AG09309 (cell line): ENCODE measurements at regions not wholly inside any gene's neighbourhood (a gene's known extent, or its start where the extent isn't known, plus 50 kb on each side); places are given as distances from the start of the nearest gene placed in this dataset.

ENCODE experiments used
- DNase-seq: peaks from one replicate; pipeline ENCODE4 v3.0.0-alpha.2; 2010; ENCODE audit warnings: low read depth
- H3K4me3 ChIP-seq: 2 replicates; pipeline ENCODE4 v1.5.1; 2011; ENCODE audit warnings: mild to moderate bottlenecking, low read depth, low read length, moderate library complexity; ENCODE audit not compliant: control insufficient read depth
- TF ChIP-seq, protein P1 (sequence below): IDR thresholded peaks from 2 replicates; pipeline ENCODE4 v1.5.1; 2011; ENCODE audit warnings: mild to moderate bottlenecking, low read depth, low read length, inconsistent platforms; ENCODE audit not compliant: insufficient read depth, control insufficient read depth; ENCODE audit errors: missing control alignments

DNA sequence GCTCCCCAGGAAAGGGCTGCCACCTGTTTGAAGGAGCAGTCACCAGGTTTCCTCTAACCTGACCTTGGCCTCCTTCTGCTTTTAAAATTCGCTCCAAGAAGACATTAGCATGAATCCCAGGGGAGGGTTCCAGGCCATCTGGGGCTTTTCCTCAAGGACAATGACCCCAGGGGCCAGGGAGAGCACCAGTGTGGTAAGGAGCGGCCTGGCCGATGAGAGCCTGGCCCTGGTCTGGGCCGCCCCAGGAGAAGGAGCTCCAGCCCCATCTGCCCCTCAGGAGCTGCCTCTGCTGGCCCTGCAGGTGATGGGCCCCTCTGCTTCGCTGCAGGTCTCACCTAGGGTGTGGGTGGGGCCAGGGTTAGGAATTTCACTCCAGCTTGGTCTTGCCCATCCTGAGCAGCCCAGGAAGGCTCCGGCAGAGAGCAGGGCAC, 209.2 kb upstream of the TNRC6C start:
- no peak overlapping the region for H3K4me3 ChIP-seq
- TF ChIP-seq, protein P1, sequence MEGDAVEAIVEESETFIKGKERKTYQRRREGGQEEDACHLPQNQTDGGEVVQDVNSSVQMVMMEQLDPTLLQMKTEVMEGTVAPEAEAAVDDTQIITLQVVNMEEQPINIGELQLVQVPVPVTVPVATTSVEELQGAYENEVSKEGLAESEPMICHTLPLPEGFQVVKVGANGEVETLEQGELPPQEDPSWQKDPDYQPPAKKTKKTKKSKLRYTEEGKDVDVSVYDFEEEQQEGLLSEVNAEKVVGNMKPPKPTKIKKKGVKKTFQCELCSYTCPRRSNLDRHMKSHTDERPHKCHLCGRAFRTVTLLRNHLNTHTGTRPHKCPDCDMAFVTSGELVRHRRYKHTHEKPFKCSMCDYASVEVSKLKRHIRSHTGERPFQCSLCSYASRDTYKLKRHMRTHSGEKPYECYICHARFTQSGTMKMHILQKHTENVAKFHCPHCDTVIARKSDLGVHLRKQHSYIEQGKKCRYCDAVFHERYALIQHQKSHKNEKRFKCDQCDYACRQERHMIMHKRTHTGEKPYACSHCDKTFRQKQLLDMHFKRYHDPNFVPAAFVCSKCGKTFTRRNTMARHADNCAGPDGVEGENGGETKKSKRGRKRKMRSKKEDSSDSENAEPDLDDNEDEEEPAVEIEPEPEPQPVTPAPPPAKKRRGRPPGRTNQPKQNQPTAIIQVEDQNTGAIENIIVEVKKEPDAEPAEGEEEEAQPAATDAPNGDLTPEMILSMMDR, result no peak
- no peak for DNase-seq

- TF ChIP-seq, protein P1, result no peak
- H3K4me3 ChIP-seq, result no peak overlapping the region
- no peak for DNase-seq
Measured at GRCh38 chr17:77749989-77750388, 208.5 kb upstream of the TNRC6C start.

DNA sequence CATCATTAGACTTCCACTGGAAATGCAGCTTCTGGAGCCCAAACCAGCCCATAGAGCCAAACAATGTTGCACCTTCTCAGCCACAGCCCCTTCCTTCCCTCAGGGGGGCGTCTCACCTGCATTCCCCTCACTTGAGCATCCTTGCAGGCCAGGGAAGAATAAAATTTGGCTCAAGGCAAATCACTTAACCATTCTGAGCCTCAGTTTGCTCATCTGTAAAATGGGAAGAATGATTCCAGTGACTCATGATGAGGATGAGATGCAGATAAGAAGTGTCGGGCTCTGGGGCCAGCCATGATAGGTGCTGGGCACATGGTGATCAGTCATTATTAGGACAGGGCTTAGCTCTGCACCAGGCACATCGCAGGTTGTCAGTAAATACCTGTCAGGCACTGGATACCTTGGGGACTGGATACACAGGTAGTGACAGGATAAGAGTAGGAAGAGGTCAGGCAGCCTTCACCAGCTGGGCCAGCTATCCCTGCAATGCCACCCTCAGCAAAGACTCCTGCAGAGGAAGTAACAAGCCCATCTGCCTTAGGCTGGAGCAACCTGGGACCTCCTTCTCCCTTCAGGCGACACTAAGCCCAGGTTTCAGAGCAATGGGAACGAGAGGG, 208.0 kb upstream of the TNRC6C start:
- no peak for DNase-seq
- TF ChIP-seq, protein P1, result no peak
- H3K4me3 ChIP-seq, result no peak overlapping the region

GRCh38 chr17:77753246-77753645, 205.3 kb upstream of the TNRC6C start:
- no peak for DNase-seq
- H3K4me3 ChIP-seq, result no peak overlapping the region
- TF ChIP-seq, protein P1, result no peak

DNA sequence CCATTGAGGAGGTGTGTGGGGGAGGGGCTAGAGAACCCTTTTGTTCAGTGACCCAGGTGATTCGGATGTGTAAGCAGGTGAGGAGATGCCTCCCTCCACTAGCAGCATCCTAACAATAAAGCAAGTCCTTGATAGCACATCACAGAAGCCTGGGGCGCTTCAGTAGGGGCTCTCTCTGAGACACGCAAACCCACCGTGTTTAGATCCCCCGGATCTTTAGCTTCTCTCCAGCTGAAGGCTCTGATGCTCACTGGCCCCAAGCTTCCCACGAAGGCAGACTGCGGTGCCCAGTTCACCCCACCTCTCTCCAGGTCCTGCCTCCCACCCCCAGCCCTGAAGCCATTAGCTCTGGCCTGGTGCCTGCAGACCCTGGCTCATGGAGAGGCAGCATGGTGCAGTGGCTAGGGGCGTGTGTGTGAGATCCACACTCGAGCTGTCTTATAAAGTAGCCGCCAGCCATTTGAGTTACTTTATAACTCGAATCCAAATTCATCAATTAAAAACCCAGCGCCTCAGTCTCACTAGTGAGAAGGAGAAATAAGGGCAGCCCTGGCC, 204.7 kb upstream of the TNRC6C start:
- TF ChIP-seq, protein P1, result no peak
- H3K4me3 ChIP-seq, result no peak overlapping the region
- DNase-seq, result no peak

GRCh38 chr17:77754956-77755355, 203.5 kb upstream of the TNRC6C start:
- TF ChIP-seq, protein P1, result no peak
- no peak overlapping the region for H3K4me3 ChIP-seq
- DNase-seq, result no peak
